AG10803 (cell line): ENCODE measurements at regions not wholly inside any gene's neighbourhood (a gene's known extent, or its start where the extent isn't known, plus 50 kb on each side); places are given as distances from the start of the nearest gene placed in this dataset.

ENCODE experiments used
- DNase-seq: peaks from one replicate; pipeline ENCODE4 v3.0.0; 2010; ENCODE audit warnings: low read depth
- H3K4me3 ChIP-seq: 2 replicates; pipeline ENCODE4 v1.5.1; 2011; ENCODE audit warnings: mild to moderate bottlenecking, low read length, control low read depth
- TF ChIP-seq, protein P1 (sequence below): conservative IDR thresholded peaks from 2 replicates; pipeline ENCODE4 v1.5.1; 2011; ENCODE audit warnings: mild to moderate bottlenecking, low read length, control low read depth, inconsistent platforms

DNA sequence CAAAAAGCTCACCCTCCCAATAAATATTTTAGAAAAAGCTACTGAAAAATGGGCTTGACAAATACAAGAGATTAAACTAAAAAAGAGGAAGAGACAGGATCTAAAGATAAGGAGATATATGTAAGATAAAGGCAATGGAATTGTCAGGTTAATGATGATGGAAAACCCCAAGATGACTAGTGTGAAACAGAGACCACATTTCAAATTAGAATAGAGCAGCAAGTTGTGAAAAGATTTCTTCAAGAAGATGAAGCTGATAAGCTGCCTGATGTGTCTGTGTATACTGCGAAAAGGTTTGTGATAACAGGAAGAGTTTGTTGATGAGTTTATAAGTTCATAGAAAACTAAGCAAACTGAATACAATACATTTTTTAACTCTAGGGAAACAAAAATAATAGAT is 840.1 kb upstream of the SLITRK5 start:
- no peak overlapping the region for H3K4me3 ChIP-seq
- TF ChIP-seq, protein P1, sequence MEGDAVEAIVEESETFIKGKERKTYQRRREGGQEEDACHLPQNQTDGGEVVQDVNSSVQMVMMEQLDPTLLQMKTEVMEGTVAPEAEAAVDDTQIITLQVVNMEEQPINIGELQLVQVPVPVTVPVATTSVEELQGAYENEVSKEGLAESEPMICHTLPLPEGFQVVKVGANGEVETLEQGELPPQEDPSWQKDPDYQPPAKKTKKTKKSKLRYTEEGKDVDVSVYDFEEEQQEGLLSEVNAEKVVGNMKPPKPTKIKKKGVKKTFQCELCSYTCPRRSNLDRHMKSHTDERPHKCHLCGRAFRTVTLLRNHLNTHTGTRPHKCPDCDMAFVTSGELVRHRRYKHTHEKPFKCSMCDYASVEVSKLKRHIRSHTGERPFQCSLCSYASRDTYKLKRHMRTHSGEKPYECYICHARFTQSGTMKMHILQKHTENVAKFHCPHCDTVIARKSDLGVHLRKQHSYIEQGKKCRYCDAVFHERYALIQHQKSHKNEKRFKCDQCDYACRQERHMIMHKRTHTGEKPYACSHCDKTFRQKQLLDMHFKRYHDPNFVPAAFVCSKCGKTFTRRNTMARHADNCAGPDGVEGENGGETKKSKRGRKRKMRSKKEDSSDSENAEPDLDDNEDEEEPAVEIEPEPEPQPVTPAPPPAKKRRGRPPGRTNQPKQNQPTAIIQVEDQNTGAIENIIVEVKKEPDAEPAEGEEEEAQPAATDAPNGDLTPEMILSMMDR, result no peak
- no peak for DNase-seq

DNA sequence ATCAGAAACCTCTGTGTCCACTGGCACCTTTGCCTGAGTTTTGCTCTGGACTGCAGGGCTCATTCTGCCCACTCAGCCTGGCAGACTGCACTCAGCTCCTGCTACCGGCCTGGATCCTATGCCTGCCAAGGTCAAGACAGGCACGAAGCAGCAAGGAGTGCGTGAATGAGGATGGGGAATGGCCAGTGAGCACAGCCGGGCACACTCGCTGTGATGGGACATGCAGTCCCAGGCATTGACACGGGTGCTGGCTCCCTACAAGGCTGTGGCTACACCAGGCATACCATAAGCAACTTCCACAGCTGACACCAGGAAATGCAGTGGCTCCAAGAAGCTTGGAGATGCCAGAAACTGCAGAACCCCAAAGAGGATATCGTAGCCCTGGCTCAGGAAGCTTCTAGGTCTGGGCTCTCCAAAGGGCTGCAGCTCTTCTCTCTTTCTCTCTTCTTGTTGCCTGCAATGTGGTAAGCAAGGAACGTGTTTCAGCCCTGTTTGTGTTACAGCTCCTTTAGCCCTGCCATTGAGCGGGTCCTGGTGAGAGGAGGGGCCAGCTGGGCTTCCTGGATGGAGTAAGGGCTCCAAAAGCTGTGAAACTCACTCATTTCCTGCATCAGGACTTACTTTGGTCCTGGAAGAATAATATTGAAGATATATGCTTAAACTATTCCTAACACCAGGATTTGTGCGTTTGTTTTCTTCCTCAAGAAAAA is 832.6 kb upstream of the SLITRK5 start:
- TF ChIP-seq, protein P1, result no peak
- DNase-seq, result no peak
- H3K4me3 ChIP-seq, result no peak overlapping the region

DNA sequence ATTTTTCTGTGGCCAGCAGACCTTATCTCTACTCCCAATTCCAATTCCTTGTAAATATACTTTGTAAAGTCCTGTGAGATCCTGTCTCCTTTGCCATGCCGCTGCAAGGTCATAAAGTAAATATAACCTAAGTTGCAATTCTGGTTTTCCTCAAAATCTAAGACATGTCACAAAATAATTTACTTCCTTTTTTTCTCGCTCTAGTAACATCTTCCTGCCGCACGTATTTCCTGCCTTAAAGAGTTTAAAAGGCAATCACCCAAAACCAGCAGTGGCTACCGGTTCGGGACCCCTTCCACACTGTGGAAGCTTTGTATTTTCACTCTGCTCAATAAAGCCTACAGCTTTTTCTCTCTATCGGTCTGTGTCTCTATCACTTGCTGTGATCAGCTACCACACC is 832.0 kb upstream of the SLITRK5 start:
- H3K4me3 ChIP-seq, result no peak overlapping the region
- TF ChIP-seq, protein P1, result no peak
- no peak for DNase-seq

DNA sequence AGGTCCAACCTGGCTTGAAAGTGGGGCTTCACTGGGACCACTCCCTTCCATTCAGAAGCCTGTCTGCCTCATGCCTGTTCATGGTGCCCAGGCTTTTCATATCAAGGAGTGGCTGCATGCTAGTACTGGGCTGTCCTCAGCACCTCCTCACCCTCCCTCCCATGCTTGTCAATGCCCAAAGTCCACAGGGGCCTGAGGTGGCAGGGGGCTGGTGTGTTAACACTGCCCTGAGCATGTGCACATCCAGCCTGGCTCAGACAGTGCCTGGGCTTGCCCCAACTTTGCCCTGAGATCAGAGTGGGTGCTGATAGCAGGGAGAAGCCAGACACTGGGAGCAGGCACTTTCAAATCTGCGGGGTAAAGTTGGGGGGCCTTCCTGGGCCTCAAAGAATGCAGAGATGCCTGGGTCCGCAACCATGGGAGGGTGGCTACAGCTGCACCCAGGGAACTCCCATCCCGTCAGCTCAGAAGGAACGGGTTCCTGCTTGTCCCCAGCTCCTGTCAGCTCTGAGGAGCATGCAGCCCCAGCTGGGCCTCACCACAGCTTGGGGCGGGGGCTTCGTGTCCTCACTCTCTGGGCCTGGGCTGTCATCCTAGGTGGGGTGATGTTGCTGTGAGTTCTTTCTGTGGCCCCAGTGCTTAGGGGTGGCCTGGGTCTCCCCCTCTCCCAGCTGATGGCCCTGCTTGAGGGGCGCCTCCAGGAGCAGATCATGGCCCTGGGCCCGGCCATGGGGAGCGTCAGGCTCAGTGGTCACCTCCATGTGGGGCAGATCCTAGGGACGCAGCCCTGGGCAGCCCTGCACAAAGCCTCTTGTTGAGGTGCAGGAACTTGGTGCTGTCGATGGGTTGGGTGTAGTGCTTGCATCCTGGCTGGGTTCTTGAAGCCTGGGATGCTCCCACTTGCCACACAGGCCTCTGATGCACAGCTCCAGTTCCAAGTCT is 830.6 kb upstream of the SLITRK5 start:
- no peak overlapping the region for H3K4me3 ChIP-seq
- TF ChIP-seq, protein P1, result no peak
- no peak for DNase-seq

DNA sequence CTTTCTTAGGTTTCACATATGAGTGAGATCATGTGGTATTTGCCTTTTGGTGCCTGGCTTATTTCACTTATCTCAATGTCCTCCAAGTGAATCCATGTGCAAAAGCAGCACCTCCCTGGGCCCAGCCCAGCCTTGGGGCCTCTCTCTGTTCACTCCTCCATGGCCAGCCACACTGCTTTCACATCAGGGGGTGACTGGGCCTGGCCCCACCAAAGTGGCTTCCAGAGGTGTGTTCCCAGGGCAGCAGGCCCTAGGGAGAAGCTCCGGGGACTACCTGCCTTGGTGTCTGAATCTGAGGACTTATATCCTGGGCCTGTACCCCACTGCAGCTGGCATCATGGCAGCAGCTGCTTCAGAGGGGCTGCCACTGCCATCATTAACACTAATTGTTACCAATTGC is 829.9 kb upstream of the SLITRK5 start:
- TF ChIP-seq, protein P1, result no peak
- no peak for DNase-seq
- H3K4me3 ChIP-seq, result no peak overlapping the region

DNA sequence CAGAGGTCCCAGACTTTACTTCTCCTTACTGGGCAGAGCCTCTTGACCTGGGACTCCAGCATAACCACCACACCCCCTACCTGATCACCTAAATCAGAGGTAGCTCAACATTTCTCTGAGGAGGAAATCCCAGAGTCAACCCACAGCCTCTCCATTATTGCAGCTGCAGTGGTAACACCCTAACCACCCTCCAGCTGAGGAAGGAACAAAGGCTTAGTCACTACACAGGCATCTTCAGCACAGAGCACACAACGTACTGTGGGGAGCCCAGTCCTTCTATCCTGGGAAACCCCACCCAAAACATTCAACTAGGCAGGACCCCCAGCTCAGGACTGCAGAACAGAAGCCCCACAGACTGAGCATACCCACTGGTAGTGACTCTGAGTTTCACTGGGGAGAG is 824.7 kb upstream of the SLITRK5 start:
- TF ChIP-seq, protein P1, result no peak
- H3K4me3 ChIP-seq, result no peak overlapping the region
- no peak for DNase-seq
